Fibroblast of peridontal ligament (primary cell): ENCODE measurements at regions not wholly inside any gene's neighbourhood (a gene's known extent, or its start where the extent isn't known, plus 50 kb on each side); places are given as distances from the start of the nearest gene placed in this dataset.

ENCODE experiments used
- DNase-seq: peaks from one replicate; pipeline ENCODE4 v3.0.0-alpha.2; 2010; ENCODE audit errors: extremely low read depth

DNA sequence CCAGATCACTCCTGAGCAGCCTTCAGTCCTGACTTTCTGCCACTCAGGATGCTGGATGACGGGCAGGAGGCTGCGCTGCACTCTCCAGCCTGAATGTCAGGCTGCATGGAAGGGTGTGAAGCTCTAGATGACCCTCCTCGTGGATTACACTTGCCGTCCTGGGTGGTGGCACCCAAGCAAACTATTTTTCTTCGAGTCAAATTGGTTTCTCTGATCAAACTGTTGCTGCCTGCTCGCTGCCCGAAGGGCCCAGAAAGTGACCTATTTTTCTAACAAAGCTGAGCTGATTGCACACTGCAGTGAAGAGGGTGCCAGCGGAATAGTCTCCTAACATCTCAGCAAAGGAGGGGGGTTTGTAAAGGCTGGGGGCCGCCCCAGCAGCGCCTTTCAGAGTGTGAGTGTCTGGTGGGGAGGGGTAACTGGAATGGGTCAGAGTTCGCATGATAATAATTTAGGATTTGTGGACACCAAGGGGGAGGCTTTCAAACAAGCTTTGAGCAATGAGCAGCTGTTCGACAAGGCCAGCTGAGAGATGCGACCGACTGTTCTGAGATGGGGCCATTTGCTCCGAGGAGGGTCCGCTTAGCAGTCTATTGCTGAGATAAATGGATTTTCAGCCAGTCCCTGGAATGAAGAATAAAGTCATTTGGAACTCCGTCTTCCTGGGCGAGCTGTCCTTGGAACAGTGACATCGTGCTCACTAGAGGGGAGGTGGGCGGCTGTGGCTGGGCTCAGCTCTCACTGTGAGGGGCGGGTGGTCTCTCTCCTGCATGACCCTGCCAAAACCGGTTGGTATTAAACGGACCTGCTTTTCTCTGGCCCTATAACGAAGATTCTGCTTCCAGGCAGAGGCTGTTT is 537.6 kb downstream of the BRD1 start:
- no peak for DNase-seq

DNA sequence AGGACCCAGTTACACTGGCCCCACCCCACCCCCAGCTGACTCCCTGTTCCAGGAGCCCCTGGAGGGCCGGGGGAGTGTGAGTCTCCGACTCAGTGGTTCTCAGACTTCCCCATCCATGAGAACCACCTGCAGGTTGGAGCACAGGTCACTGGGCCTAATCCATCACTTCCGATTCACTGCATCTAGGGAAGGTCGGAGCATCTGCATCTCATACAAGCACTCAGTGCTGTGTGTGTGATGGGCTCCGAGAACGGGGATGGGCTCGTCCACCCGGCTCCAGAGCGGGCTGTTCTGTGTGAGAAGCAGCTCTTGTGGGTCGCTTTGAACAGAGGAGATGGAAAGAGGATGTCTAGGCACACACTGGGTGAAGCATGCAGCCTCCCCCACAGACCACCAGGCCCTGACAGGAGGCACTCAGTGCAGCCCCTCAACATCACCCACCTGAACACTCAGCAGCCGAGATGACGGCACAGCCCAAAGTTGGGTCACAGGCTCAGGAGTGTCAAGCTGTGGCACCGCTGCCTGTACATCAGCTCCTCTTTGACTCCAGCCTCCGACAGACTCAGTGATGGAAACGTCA is 541.4 kb downstream of the BRD1 start:
- no peak for DNase-seq

DNA sequence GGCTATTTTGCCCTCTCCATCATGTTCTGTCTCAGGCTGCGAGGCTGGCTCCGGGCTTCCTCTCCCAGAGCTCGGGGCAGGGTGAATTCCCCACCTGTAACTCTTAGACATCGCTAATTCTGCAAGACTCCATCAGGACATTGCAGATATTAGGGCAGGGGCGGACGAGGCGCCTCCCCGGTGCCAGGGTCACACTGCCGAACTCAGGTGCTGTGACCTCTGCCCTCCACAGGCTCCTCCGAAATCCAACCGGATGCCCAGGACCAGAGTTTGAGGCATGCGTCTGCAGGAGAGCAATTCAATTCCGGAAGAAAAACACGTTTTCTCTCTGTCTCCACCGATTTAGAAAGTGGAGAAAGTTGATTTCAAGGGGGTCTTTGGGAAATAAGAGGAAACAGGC is 542.7 kb downstream of the BRD1 start:
- DNase-seq = no peak

DNA sequence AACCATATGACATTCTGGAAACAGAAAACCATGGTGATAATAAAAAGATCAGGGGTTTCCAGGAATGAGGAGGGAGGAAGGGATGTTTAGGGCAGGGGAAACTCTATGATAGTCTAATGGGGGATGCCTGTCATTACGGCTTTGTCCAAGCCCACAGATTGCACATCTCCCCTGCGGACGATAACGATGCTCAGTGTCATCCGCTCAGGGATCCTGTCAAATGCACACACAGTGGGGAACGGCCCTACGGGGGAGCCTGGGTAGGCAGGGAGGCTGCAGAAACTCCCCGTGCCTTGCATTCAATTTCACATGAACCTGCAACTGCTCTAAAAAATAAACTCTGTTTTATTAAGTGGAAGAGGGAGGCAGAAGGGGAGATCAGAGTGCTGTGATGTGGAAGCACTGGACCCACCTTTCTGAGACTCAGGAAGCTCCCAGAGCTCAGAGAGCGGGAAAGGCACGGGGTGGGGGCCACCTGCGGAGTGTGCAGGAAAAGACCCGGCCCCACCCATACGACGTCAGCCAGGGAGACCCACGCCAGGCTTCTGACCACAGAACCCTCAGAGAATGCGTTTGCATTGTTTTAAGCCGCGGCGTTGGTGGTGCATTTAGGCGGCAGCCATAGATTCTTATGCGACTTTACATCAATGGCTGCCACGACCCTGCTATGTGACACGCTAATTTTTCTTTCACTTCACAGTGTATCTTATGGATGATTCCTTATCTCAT is 543.5 kb downstream of the BRD1 start:
- no peak for DNase-seq

DNA sequence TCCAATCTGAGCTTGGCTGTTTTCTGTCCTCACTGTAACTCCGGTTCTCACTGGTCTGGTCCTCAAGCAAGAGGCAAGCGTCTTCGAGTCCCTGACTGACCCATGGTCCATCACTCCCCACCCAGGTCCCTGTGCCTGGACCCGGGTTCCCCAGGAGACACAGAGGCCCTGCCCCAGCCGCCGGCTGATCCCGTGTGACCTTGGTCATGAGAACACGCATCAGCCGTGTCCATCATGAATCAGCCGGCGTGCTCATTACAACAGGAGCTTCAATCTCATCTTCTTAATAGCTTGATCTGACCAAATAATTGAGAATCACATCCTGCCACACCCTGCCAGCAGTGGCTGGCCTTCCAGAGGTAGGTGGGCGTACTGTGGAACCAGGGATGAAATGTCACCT is 545.1 kb downstream of the BRD1 start:
- no peak for DNase-seq

DNA sequence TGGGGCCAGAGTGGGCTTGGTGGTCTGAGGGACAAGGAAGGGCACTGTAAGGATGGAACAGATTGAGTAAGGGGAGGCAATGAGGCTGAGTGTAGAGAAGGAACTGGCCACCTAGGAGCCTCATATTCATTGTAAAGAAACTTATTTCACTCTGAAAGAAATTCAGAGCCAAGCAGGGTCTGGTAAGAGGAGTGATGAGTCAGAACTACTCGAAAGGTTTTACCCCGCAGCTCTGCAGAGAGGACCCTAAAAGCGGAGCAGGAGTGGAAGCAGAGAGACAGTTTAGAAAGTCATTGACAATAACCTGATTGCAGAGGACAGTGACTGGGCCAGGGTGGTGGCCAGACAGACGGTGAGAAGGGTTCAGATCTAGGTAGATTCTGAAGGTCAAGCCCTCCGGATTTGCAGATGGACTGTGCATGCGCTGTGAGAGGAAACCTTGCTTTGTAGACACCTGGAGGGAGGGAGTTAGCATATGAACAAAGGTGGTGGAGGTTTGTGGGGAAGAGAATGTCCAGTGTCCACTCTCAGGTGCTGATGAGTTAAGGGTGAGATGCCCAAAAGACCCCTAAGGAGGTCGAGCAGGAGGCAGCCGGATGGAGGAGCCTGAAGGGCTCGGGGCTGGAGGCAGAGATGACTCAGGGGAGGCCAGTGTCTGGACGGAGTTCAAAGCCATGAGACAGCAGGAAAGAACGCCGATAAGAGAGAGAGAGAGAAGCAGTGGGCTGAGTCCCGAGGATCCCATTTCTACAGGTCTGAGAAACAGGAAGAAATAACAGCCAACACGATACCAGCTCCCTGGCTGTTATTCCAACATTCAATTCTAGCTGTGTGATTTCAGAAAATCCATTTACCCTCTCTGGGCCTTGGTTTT is 546.0 kb downstream of the BRD1 start:
- DNase-seq = no peak

DNA sequence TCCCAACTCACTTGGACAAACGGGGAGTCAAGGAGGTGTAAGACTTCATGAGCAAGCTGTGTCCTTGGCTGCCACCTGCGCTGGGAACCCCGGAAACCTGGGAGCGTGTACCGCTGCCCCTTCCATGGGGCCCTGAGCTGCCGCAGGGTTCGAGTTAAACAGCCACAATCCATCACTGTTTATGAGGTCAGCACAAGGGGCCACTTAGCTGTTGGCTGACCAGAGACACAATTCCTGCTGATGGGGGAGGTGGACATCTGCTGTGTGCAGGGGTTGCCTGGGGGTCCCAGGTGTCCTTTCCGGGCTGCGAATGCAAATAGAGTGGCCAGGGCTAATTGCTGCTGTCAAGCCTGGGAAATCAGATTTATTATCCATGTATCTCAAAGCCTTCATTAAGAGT is 549.3 kb downstream of the BRD1 start:
- no peak for DNase-seq

DNA sequence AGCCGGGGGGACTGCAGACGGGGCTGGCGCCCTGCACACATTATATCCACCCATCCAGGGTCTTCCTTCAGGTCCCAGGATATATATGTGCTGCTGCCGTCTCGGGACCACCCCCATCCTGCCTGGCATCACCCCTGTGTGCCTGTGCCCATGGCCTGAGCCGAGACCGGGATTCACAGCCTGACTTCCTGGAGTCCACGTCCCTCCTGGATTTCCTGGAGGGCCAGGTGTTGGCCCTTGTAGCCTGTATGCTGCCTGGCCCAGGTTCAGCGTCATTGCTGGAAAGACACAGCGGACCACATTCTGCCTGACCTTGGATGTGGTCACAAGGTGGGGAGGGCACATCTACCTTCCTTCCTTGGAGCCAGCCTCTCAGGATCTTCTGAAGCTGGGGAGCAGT is 551.1 kb downstream of the BRD1 start:
- DNase-seq = no peak

DNA sequence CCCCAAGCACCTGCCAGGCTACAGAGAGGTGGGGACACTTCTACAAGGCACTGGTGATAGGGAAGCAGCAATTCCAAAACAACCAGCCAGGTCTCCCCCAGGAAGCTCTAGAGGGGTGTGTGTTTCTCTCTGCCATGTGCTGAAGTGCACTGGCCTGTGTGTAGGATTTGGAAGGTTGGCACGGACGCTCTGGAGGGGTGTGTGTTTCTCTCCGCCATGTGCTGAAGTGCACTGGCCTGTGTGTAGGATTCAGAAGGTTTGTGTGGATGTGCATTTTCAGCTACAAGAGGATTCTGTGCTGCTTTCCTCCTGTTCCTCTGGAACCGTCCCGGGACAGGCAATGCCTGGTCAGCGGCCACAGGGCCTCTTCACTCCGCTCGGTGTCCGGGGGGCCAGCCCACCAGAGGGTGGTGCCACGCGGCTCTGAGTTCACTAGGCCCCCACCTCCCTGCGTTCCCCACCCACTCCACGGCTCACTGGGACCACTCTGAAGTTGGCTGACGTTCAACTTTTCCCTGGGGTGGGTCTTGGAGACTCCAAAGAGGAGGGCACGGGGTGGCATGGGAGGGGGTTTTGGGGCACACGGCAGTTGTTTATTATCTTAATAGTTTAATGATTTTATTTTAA is 552.8 kb downstream of the BRD1 start:
- no peak for DNase-seq

DNA sequence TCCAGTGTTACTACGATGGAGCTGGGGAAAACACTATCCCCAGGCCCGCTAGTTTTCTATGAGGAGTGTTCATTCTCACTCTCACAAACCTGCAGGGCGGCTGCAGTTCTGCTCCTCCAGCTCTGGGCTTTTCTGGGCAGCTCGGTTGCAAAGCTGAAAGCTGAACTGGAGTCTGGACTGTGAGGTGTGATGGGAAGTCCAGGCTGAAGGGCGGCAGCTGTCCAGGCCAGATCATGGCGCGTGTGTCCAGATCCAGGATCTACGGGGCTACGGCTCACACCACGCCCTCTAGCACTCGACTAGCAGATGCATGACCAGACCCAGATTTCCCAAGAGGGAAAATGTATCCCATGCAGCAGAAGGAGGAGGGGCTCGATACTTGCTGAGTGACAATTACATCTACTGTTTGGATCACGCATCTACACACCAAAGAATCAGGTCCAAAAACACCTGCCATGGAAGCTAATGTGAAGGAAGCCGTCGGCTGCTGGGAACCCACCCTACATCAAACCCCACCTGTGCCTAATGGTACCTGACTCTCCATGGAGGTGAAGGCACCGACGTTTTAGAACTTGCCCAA is 555.0 kb downstream of the BRD1 start:
- DNase-seq = no peak

DNA sequence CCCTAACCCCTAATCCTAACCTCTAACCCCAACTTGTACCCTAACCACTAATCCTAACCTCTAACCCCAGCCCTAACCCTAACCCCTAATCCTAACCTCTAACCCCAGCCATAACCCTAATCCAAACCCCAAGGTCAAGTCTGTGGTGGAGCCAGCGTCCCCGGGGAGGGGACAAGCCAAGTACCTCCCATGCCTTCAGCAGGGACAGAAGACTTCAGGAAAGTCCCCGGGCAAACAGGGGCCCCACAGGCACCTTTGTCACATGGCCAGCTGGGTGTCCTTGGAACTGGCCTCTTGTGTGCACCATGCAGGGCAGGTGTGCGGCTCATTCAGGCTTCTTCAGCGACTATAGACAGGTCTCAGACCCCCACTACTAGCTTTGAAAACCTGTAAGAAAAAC is 555.8 kb downstream of the BRD1 start:
- no peak for DNase-seq

DNA sequence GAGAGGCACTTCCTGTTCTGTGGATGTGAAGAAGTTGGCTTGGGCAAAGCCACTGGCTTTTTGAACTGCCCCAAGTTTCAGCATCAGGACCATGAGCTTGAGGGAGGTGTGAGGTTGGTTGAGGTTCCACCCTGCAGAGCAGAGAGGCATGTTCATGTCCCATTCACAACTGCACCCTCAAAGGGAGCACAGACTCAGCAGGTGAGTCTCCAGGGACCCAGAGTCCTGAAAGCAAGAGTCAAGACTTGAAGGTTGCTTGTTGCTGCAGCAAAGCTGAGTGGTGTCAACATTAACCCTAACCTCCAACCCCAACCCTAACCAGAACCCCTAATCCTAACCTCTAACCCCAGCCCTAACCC is 556.3 kb downstream of the BRD1 start:
- no peak for DNase-seq

DNA sequence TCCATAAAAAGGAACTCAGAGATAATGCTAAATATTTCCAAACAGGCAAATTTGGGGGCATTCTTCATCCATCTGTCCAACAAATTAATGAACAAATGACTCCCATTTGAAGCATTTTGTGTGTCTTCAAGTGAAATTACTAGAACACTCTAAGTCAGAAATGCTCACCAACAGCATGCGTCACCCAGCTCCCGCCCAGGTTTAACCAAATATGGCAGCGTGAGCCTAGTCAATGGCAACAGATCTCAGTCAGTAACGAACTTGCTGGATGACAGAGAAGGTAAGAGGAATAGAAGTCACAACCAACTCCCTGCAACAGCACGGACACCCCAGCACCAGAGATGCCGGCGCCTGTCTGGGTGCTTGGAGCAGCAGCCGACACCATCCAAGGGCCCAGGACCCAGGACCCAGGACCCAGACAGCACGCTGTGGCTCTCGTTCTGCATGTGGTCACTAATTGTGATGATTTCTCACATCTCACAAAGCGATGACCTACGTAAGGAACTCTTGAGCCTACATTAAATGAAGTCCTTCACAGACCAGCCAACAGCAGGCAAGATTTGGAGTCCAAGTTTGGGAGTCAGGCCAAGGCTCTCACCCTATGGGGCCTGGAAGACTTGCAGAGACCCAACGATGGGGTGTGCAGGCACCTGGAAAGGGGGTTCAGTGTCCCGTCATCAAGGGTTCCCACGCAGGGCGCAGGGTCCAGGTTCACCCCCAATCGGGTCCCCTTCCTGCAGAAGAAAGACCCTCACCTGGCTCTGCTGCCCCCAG is 556.9 kb downstream of the BRD1 start:
- DNase-seq = no peak

DNA sequence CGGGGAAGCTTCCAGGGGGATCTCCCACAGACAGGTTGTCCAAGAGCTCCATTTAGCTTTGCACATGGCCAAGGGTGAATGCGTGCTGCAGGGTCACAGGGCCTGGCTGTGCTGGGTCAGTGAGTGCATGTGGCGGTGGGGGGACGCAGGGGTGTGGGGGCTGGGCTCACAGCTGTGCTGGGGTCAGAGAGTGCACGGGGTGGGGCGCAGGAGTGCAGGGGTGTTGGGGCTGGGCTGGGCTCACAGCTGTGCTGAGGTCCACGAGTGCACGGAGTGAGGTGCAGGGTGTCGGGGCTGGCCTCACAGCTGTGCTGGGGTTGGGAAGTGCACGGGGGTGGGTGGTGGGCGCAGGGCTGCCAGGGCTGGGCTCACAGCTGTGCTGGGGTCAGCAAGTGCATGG is 557.7 kb downstream of the BRD1 start:
- DNase-seq = no peak

DNA sequence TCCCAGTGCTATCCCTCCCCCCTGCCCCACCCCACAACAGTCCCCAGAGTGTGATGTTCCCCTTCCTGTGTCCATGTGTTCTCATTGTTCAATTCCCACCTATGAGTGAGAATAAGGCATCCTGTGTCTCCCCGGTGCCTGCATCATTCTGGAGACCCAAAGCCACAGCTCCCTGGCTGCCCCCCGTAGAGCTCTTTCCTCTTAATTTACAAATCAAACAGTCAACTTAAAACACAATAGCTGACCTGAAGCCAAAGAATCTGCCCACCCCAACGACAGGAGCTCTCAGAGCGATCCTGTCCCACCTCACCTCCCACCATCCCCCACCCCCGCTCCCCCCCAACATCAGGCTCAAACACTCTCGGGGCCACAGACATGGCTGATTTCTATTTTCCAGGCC is 558.3 kb downstream of the BRD1 start:
- DNase-seq = no peak

DNA sequence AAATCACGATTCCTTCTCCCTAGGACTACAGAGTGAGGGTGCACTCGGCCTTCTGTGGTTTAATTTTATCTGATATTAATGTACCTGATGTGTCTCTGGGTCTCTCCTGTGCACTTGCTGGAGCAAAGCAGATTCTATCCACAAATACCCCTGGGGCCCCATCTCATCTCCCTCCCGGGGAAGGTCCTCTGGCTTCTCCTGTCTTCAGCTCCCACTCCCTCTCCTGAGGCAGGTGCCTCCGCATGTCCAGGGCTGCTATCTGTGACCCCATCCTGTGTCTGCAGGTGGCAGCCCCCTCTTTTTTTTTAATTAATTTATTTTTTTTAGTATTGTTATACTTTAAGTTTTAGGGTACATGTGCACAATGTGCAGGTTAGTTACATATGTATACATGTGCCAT is 558.7 kb downstream of the BRD1 start:
- no peak for DNase-seq

DNA sequence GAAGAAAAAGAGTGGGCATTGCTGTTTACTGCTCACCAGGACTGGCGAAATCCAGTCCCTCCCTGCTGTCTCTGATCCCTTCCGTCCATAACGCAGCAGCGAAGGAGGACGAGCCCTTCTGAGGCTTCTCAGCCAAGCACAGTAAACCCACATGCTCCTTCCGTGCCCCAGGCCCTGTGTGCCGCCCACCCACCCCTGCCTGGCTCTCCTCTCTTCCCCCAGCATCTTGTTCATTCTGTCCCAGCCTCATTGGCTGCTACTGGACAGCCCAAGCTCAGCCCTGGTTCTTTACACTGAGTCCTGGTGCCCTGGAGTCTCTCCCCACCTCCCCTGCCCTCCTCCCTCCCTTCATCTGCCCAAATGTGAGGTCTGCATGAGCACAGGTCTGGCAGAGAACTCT is 559.7 kb downstream of the BRD1 start:
- DNase-seq = no peak

DNA sequence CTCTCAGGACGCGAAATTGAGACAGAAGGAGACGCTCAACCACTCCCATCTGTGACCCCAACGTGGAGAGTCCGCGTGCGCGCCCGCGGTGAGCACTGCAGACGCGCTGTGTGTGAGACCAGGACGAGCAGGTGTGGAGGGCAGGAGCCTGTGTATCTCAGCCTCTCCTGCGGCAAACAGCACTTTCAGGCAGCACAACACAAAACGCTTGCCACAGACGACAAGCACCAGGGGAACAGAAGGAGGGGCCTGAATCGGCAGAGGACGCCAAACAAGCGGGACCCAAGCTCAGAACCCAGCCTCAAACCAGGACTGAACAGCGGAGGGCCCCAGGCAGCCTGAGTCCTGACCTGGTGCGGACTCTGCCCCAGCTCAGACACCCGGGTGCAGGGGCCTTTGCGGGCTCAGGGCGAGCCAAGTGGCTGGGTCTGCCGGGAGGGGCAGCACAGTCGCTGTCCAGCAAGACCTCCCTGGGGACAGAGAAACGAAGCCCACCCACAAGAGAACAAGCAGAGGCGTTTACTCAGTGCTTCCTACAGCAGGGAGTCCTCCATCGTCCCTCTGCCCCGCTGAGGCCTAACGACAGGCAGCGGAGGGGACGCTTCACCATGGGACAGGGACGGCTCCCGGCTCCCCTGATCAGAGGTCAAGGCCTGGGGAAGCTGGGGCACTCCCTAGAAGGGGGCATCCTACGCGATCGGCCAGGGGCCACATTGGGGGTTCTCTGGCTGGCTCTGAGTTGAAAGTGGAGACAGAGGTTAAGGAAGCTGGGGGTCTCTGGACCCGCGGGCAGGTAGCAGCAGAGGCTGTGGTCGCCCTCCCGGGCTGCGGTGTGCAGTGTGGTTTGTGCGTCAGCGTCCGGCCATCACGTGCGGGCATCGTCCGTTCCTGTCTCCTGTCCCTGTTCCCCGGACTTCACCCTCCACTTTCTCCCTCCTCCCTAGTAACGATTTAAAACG is 560.8 kb downstream of the BRD1 start:
- DNase-seq = no peak

DNA sequence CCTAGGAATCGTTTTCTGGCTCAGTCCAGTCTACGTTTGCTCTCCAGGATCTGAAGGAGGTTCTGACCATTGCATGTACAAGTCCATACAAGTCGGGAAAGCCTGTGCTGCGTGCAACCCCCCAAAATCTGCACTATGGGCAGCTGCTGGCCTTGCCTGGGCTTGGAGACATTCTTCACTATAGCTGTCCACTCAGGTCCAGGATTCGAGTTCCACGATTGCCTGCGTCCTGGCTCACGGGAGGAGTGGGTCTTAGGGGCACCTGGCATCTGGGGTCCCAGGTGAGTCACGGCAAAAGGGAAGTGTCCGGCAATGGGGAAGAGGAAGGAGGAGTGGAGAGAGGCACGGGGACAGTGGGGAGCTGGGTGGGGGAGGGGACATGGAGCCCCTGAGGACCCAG is 563.0 kb downstream of the BRD1 start:
- no peak for DNase-seq
